SK-N-SH treated with all-trans-retinoic acid at 6 μM for 48 hours (cell line): ENCODE measurements at regions not wholly inside any gene's neighbourhood (a gene's known extent, or its start where the extent isn't known, plus 50 kb on each side); places are given as distances from the start of the nearest gene placed in this dataset.

ENCODE experiments used
- CREB5 ChIP-seq: fragments of 250-450 bp; sonication (Bioruptor Pico); IDR thresholded peaks from 2 replicates; pipeline ENCODE4 v1.5.1; 2020; ENCODE audit warnings: low read depth, mild to moderate bottlenecking, moderate library complexity
- GLIS3 ChIP-seq: fragments of 250-450 bp; sonication (Bioruptor Pico); IDR thresholded peaks from 2 replicates; pipeline ENCODE4 v1.5.0; 2020; ENCODE audit warnings: mild to moderate bottlenecking, moderate library complexity
- PATZ1 ChIP-seq: fragments of 250-450 bp; sonication (Bioruptor Pico); IDR thresholded peaks from 2 replicates; pipeline ENCODE4 v1.8.0; 2020; ENCODE audit warnings: mild to moderate bottlenecking, moderate library complexity, borderline replicate concordance
- RARB ChIP-seq: fragments of 250-450 bp; sonication (Bioruptor Pico); IDR thresholded peaks from 2 replicates; pipeline ENCODE4 v1.8.0; 2021; ENCODE audit warnings: mild to moderate bottlenecking, moderate library complexity
- SNAI2 ChIP-seq: fragments of 250-450 bp; sonication (Bioruptor Pico); IDR thresholded peaks from 2 replicates; pipeline ENCODE4 v1.5.0; 2020; ENCODE audit warnings: mild to moderate bottlenecking, moderate library complexity
- TSHZ2 ChIP-seq: fragments of 250-450 bp; sonication (Bioruptor Pico); IDR thresholded peaks from 2 replicates; pipeline ENCODE4 v1.5.0; 2020; ENCODE audit warnings: mild to moderate bottlenecking, moderate library complexity
- ZFP30 ChIP-seq: fragments of 450-650 bp; formaldehyde crosslinking; IDR thresholded peaks from 2 replicates; pipeline ENCODE4 v1.5.0; 2022; ENCODE audit warnings: mild to moderate bottlenecking, moderate library complexity
- ZNF565 ChIP-seq: fragments of 450-650 bp; formaldehyde crosslinking; conservative IDR thresholded peaks from 2 replicates; pipeline ENCODE4 v1.5.0; 2020; ENCODE audit warnings: low read depth, mild to moderate bottlenecking, moderate library complexity
- ZNF70 ChIP-seq: fragments of 450-650 bp; formaldehyde crosslinking; IDR thresholded peaks from 2 replicates; pipeline ENCODE4 v1.5.0; 2020; ENCODE audit warnings: mild to moderate bottlenecking, moderate library complexity

- TF ChIP-seq SNAI2 (CRISPR knock-in tag) (no peak), ZNF70 (CRISPR knock-in tag) (no peak), CREB5 (CRISPR knock-in tag) (no peak), PATZ1 (CRISPR knock-in tag) (no peak), ZFP30 (CRISPR knock-in tag) (no peak), GLIS3 (CRISPR knock-in tag) (no peak), RARB (CRISPR knock-in tag) (no peak), ZNF565 (no peak), TSHZ2 (CRISPR knock-in tag) (no peak)
Measured at GRCh38 chr5:118195211-118195610, 793.1 kb downstream of the DTWD2 start.
